HG03460 (cell line): ENCODE measurements at regions not wholly inside any gene's neighbourhood (a gene's known extent, or its start where the extent isn't known, plus 50 kb on each side); places are given as distances from the start of the nearest gene placed in this dataset.
"Not testable (repeated sequence)": the region's sequence is repeated elsewhere in the genome, so short reads cannot be mapped to it uniquely, and the experiment has no call there.

Experiments used
- ATAC-seq: cut with Tn5 transposase; IDR thresholded peaks from one replicate; pipeline ENCODE4 v1.9.1; 2021; ENCODE audit not compliant: unreplicated experiment

DNA sequence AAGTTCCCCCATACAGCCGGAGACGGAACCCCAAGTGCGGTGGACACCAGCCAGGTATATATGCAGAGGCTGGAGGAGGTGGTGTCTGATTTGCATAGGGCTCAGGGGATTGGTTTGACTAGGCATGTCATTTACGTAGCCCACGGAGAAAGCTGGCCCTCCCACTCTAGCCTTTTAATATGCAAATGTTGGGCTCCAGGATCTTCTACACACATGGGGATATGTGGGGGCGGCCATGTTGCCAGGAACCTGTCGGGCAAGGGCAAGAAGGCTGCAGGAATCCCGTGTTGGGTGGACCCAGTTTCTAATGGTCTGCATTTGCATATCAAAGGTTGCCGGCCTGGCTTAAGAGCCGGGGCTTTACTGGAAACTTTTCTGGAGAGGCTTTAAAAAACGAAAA, 57.4 kb downstream of the FTHL17 start:
- not testable (repeated sequence) for ATAC-seq

DNA sequence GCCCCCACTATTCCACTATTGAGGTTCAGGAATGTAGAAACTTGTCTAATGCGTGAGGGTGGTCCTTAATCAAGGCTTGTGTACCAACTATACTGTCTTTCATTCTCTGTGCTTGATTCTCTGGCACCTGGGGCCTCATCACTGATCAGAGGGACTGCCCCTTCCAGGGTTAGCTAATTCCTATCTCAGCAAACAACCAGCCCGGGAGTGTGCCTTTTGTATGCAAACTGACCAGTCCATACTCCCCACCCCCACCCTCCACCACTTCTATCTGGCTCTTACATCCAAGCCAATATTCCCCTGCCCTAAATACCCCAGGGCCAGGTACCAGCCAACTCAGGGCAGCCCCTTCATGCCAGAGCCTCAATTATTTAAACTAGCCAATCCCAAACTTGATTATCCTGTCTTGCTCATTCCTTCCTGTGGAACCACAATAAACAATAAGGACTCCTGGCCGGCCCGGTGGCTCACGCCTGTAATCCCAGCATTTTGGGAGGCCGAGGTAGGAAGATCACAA, 59.3 kb downstream of the FTHL17 start:
- no peak for ATAC-seq

- ATAC-seq = no peak
Measured at GRCh38 chrX:31007321-31007720, 64.5 kb downstream of the FTHL17 start.

DNA sequence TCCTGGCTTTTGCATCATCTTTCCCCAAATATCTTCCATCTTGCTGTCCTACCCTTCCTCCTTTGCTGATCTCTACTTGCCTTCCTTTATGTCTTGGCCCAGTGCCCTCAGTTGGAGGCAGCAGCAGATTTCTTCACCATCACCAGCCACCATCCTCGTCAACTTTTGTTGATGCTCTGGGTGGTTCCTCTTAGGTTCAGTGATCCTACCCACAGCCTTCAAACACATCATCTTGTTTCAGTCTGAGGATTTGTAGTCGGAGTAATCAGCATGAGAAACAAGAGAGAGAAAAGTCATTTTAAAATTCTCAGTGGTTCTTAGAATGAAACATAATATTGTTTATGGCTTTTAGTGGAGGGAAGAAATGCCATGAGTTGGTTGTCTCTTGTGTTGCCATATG, 65.8 kb downstream of the FTHL17 start:
- ATAC-seq = no peak

- ATAC-seq = no peak
Measured at GRCh38 chrX:30997411-30997810, 74.4 kb downstream of the FTHL17 start.

- ATAC-seq = no peak
Measured at GRCh38 chrX:30995705-30996104, 76.1 kb downstream of the FTHL17 start.

GRCh38 chrX:30995060-30995700, 76.7 kb downstream of the FTHL17 start:
- ATAC-seq = no peak

GRCh38 chrX:30994018-30994417, 77.8 kb downstream of the FTHL17 start:
- ATAC-seq = not testable (repeated sequence)

GRCh38 chrX:30992381-30992904, 79.4 kb downstream of the FTHL17 start:
- ATAC-seq = no peak

DNA sequence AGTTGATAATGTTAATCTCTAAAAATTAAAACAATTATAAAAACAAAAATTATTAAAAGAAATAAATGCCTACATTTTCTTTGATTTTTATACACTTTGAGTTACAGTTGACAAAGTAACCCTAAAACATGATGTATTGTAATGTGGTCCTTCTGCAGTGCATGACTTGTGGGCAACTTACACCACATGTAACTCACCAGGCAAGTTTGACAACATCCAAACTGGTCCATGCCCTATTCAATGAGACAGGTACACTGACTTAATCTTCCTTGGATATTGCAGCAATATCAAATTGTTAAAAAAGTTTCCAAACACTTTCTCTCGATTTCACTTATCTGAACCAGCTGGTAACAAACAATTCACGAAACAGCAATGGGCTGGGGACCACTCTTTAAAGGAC, 81.5 kb downstream of the FTHL17 start:
- no peak for ATAC-seq

GRCh38 chrX:30982467-30982866, 89.4 kb downstream of the FTHL17 start:
- ATAC-seq = no peak

- no peak for ATAC-seq
Measured at GRCh38 chrX:30981968-30982367, 89.9 kb downstream of the FTHL17 start.

DNA sequence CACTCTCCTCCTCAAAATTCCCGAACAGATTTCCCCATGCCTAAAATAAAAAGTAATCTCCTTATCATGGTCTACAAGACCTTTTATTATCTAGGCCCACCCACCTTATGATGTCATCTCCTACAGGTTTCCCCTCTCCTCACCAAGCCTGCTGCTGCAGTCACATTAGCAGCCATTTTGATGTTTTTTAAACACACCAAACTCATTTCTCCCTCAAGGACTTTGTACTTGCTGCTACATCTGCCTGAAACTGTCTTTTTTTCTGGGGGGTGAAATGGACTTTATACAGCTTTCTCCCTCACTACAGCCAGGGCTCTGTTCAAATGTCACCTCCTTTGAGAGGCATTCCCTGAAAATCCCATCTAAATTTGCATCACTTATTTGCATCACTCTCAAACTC, 90.2 kb upstream of the TAB3 start:
- no peak for ATAC-seq

- ATAC-seq = no peak
Measured at GRCh38 chrX:30975467-30975866, 86.4 kb upstream of the TAB3 start.

GRCh38 chrX:30973784-30974427, 84.9 kb upstream of the TAB3 start:
- no peak for ATAC-seq

- ATAC-seq = peak; percentile 85
Measured at GRCh38 chrX:30971774-30972603, 82.9 kb upstream of the TAB3 start.

DNA sequence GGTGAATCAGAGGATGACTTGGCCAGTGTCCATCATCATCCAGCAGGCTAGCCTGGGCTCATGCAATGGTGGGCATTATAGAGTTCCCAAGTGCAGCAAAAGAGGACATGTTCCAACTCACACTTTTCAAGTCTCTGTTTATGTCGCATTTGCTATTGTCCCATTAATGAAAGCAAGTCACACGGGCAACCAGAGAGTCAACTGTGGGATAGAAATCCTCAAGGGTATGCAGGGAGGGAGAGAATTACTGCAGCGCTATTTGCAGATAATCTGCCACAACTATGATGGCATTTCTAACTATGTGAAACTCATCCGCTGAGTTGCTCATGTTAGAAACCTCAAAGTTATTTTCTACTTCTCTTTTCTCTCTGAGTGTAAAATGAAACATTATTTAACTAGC, 78.5 kb upstream of the TAB3 start:
- no peak for ATAC-seq

GRCh38 chrX:30965767-30966166, 76.7 kb upstream of the TAB3 start:
- ATAC-seq = no peak

GRCh38 chrX:30961387-30962174, 72.5 kb upstream of the TAB3 start:
- ATAC-seq = no peak

- no peak for ATAC-seq
Measured at GRCh38 chrX:30957753-30958152, 68.7 kb upstream of the TAB3 start.

DNA sequence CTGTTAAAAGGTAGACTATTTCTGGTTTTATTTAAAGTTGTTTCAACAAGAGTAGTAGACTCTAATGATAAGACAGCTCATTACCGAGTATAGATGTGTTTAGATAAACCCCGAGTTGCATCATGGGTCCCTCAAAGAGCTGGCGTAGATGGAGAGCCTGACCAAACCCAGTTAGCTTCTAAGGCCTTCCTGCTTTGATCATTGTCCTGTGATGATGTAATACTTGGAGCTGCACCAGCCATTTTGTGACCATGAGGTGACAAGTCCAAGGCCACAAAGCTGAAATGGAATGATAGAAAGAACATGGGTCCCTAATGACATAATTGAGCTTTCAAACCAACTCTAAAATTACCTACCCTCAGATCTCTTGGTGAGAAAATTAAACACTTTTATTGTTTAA, 66.6 kb upstream of the TAB3 start:
- no peak for ATAC-seq
